ENCODE measurements at regions not wholly inside any gene's neighbourhood (a gene's known extent, or its start where the extent isn't known, plus 50 kb on each side); places are given as distances from the start of the nearest gene placed in this dataset.

DNA sequence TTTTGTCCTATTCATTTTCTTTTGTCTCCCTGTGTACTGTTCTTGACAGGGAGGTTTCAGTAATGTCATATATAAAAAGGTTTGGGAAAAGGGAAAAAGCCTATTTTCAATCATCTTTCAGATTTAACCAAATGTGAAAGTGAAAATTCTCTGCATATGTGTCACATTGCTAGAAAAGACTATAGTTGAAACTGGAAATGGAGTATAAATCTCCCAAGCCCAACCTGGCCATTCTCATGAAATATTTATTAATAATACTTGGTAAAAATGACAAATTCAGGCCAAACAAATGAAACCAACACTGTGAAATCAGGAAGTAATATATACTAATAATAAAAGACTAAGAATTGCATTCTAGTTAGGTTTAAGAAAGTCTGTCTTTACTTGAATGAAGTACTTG is 1129.2 kb downstream of the SLC16A7 start:
- POLR2A ChIA-PET, result no interaction called here
- H3K9me3 ChIP-seq (ENCODE audit: control insufficient read depth in 1 of 2, insufficient read depth in 1 of 2, low read depth in 1 of 2, low read length in 2 of 2), result no peaks in the 10 kb centered on the region
- intact Hi-C loops (cut with micrococcal nuclease), result no loop called here
- H3K27me3 ChIP-seq (ENCODE audit: insufficient read depth, low read length), result no peaks in the 10 kb centered on the region
- no peak overlapping the region for H2AFZ ChIP-seq (ENCODE audit: low read depth, low read length, poor library complexity, severe bottlenecking)
- H3K4me1 ChIP-seq (ENCODE audit: control insufficient read depth in 1 of 2, insufficient read depth in 2 of 2, low read length in 2 of 2), result no peaks in the 10 kb centered on the region
- BruUV-seq (replicated peaks), result no TSS peak
- RAD21 ChIA-PET (ENCODE audit: low non-redundant PET in 1 of 2, low total read pairs in 2 of 2, uncharacterized antibody in 2 of 2, unreplicated experiment in 2 of 2), result no interaction called here
- CTCF ChIA-PET, result no interaction called here
- TF ChIP-seq FOSL1 (IDR thresholded peaks at IDR 0.05; ENCODE audit: low read depth) (no peak), SP1 (IDR thresholded peaks at IDR 0.05; ENCODE audit: low read depth) (no peak), EZH2 (IDR thresholded peaks at IDR 0.05) (no peak), POLR2A (IDR thresholded peaks at IDR 0.05; ENCODE audit: borderline replicate concordance, extremely low read depth, insufficient read depth, insufficient read length) (no peak), SIN3A (IDR thresholded peaks at IDR 0.05; ENCODE audit: low read depth) (no peak), ZNF274 (IDR thresholded peaks at IDR 0.05; ENCODE audit: low read depth, low read length) (no peak), SRF (IDR thresholded peaks at IDR 0.05; ENCODE audit: low read depth) (no peak), EZH2phosphoT487 (IDR thresholded peaks at IDR 0.05; ENCODE audit: borderline replicate concordance) (no peak), ELF1 (IDR thresholded peaks at IDR 0.05; ENCODE audit: borderline replicate concordance, low read depth) (no peak), TCF7L2 (IDR thresholded peaks at IDR 0.05; ENCODE audit: borderline replicate concordance, extremely low read depth, insufficient read depth, insufficient read length) (no peak)
- TF ChIP-seq, protein P1, sequence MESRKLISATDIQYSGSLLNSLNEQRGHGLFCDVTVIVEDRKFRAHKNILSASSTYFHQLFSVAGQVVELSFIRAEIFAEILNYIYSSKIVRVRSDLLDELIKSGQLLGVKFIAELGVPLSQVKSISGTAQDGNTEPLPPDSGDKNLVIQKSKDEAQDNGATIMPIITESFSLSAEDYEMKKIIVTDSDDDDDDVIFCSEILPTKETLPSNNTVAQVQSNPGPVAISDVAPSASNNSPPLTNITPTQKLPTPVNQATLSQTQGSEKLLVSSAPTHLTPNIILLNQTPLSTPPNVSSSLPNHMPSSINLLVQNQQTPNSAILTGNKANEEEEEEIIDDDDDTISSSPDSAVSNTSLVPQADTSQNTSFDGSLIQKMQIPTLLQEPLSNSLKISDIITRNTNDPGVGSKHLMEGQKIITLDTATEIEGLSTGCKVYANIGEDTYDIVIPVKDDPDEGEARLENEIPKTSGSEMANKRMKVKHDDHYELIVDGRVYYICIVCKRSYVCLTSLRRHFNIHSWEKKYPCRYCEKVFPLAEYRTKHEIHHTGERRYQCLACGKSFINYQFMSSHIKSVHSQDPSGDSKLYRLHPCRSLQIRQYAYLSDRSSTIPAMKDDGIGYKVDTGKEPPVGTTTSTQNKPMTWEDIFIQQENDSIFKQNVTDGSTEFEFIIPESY (IDR thresholded peaks at IDR 0.05; ENCODE audit: extremely low read depth, insufficient replicate concordance, low read length), result no peak
- TF ChIP-seq, protein P2, sequence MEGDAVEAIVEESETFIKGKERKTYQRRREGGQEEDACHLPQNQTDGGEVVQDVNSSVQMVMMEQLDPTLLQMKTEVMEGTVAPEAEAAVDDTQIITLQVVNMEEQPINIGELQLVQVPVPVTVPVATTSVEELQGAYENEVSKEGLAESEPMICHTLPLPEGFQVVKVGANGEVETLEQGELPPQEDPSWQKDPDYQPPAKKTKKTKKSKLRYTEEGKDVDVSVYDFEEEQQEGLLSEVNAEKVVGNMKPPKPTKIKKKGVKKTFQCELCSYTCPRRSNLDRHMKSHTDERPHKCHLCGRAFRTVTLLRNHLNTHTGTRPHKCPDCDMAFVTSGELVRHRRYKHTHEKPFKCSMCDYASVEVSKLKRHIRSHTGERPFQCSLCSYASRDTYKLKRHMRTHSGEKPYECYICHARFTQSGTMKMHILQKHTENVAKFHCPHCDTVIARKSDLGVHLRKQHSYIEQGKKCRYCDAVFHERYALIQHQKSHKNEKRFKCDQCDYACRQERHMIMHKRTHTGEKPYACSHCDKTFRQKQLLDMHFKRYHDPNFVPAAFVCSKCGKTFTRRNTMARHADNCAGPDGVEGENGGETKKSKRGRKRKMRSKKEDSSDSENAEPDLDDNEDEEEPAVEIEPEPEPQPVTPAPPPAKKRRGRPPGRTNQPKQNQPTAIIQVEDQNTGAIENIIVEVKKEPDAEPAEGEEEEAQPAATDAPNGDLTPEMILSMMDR (IDR thresholded peaks at IDR 0.05 in 2 of 3, conservative IDR thresholded peaks at IDR 0.05 in 1 of 3; ENCODE audit: borderline replicate concordance in 1 of 3, insufficient read depth in 1 of 3, low read depth in 2 of 3, low read length in 2 of 3), result no peak
- TF ChIP-seq, protein P3, sequence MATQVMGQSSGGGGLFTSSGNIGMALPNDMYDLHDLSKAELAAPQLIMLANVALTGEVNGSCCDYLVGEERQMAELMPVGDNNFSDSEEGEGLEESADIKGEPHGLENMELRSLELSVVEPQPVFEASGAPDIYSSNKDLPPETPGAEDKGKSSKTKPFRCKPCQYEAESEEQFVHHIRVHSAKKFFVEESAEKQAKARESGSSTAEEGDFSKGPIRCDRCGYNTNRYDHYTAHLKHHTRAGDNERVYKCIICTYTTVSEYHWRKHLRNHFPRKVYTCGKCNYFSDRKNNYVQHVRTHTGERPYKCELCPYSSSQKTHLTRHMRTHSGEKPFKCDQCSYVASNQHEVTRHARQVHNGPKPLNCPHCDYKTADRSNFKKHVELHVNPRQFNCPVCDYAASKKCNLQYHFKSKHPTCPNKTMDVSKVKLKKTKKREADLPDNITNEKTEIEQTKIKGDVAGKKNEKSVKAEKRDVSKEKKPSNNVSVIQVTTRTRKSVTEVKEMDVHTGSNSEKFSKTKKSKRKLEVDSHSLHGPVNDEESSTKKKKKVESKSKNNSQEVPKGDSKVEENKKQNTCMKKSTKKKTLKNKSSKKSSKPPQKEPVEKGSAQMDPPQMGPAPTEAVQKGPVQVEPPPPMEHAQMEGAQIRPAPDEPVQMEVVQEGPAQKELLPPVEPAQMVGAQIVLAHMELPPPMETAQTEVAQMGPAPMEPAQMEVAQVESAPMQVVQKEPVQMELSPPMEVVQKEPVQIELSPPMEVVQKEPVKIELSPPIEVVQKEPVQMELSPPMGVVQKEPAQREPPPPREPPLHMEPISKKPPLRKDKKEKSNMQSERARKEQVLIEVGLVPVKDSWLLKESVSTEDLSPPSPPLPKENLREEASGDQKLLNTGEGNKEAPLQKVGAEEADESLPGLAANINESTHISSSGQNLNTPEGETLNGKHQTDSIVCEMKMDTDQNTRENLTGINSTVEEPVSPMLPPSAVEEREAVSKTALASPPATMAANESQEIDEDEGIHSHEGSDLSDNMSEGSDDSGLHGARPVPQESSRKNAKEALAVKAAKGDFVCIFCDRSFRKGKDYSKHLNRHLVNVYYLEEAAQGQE (IDR thresholded peaks at IDR 0.05; ENCODE audit: low read depth), result no peak
- TF ChIP-seq, protein P4, sequence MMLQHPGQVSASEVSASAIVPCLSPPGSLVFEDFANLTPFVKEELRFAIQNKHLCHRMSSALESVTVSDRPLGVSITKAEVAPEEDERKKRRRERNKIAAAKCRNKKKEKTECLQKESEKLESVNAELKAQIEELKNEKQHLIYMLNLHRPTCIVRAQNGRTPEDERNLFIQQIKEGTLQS (IDR thresholded peaks at IDR 0.05), result no peak
- H3K36me3 ChIP-seq (ENCODE audit: control insufficient read depth in 1 of 2, insufficient read depth in 2 of 2, low read length in 2 of 2), result no peaks in the 10 kb centered on the region
- ATAC-seq (no peak), DNase-seq (ENCODE audit: low read depth, low spot score) (no peak)
- H3K9me2 ChIP-seq (ENCODE audit: insufficient read depth), result no peaks in the 10 kb centered on the region
- no peak overlapping the region for H3K4me3 ChIP-seq (replicated peaks in 1 of 2; ENCODE audit: low read depth in 1 of 2, low read length in 2 of 2)
- H3K9ac ChIP-seq (ENCODE audit: low read length), result no peak overlapping the region
- no peak overlapping the region for H3K4me2 ChIP-seq (ENCODE audit: low read length)
- no peak overlapping the region for H3K27ac ChIP-seq (ENCODE audit: low read depth, low read length)
- H4K20me1 ChIP-seq (ENCODE audit: insufficient read depth), result no peaks in the 10 kb centered on the region
- H3K79me2 ChIP-seq (ENCODE audit: insufficient read depth, low read length), result no peaks in the 10 kb centered on the region
